CD4-positive, alpha-beta T cell (primary cell): ENCODE measurements at regions not wholly inside any gene's neighbourhood (a gene's known extent, or its start where the extent isn't known, plus 50 kb on each side); places are given as distances from the start of the nearest gene placed in this dataset.

ENCODE experiments used
- ATAC-seq: fragments of 200-7000 bp; cut with Tn5 transposase; one replicate; pipeline ENCODE4 v1.10.0; 2022; ENCODE audit warnings: mild to moderate bottlenecking; ENCODE audit not compliant: poor library complexity
- CTCF ChIA-PET: fragments of 350-600 bp; sonication (Branson Sonifier 250); formaldehyde crosslinking; loops from one replicate; lab custom pipeline; 2021; ENCODE audit warnings: antibody characterized with exemption, inconsistent platforms; lab: Charles Lee
- POLR2A ChIA-PET: fragments of 350-600 bp; sonication (Branson Sonifier 250); formaldehyde crosslinking; loops from one replicate; lab custom pipeline; 2021; ENCODE audit warnings: antibody characterized with exemption, inconsistent platforms; lab: Charles Lee
- DNase-seq, 14 experiments: peaks; one replicate each; pipeline ENCODE4 v3.0.0-alpha.2; 2013 to 2020; ENCODE audit warnings: mixed read lengths in 2 of 14
- H3K27ac ChIP-seq, 2 donors: one replicate each; pipeline versions ENCODE4 v1.5.1 to v1.7.0; 2013; ENCODE audit warnings: low read length in 2 of 2, low read depth in 1 of 2, mild to moderate bottlenecking in 1 of 2
- H3K27me3 ChIP-seq, 2 experiments: 1 replicate in 1 of 2; 2 replicates in 1 of 2; pipeline versions ENCODE4 v1.6.1 to v1.7.0; 2013; ENCODE audit warnings: low read length in 2 of 2, control low read depth in 1 of 2, mild to moderate bottlenecking in 1 of 2, moderate library complexity in 1 of 2; ENCODE audit not compliant: insufficient read depth in 2 of 2, control insufficient read depth in 1 of 2
- H3K36me3 ChIP-seq: one replicate; pipeline ENCODE4 v1.6.1; 2013; ENCODE audit warnings: low read length, control low read depth; ENCODE audit not compliant: insufficient read depth
- H3K4me1 ChIP-seq: one replicate; pipeline ENCODE4 v1.6.1; 2013; ENCODE audit warnings: low read length, control low read depth; ENCODE audit not compliant: insufficient read depth
- H3K4me3 ChIP-seq: one replicate; pipeline ENCODE4 v1.5.1; 2013; ENCODE audit warnings: mild to moderate bottlenecking, low read length, moderate library complexity
- H3K9me3 ChIP-seq, 2 experiments: 1 replicate in 1 of 2; 2 replicates in 1 of 2; pipeline versions ENCODE4 v1.6.1 to v1.7.0; 2013; ENCODE audit warnings: low read length in 2 of 2, mild to moderate bottlenecking in 2 of 2, control low read depth in 1 of 2, moderate library complexity in 1 of 2; ENCODE audit not compliant: control insufficient read depth in 1 of 2, insufficient read depth in 1 of 2
- H3K27ac Mint-ChIP-seq: one replicate; pipeline ENCODE4 v1.8.0; 2020; ENCODE audit warnings: mixed read lengths
- H3K27me3 Mint-ChIP-seq: one replicate; pipeline ENCODE4 v1.8.0; 2021; ENCODE audit warnings: mixed read lengths
- H3K36me3 Mint-ChIP-seq: one replicate; pipeline ENCODE4 v1.8.0; 2021; ENCODE audit warnings: low read depth, mixed read lengths
- H3K4me1 Mint-ChIP-seq: one replicate; pipeline ENCODE4 v1.8.0; 2021; ENCODE audit warnings: low read depth, mixed read lengths
- H3K4me3 Mint-ChIP-seq: one replicate; pipeline ENCODE4 v1.8.0; 2020; ENCODE audit warnings: mild to moderate bottlenecking, mixed read lengths
- H3K9me3 Mint-ChIP-seq: one replicate; pipeline ENCODE4 v1.8.0; 2020; ENCODE audit warnings: mixed read lengths
- CTCF ChIP-seq: fragments of 200-600 bp; IDR thresholded peaks from one replicate; pipeline ENCODE4 v1.8.0; 2022; ENCODE audit warnings: antibody characterized with exemption, mild to moderate bottlenecking
- intact Hi-C, 2 experiments: fragments of 100-400 bp; cut with DNase I in 1 of 2; cut with micrococcal nuclease in 1 of 2; formaldehyde crosslinking; loops; one replicate each; pipeline versions ENCODE4 v1.15.1 to v1.9.0; 2023 to 2025; cut with DNase I, micrococcal nuclease

GRCh38 chr1:101098327-101098726 lies 72.7 kb upstream of the DPH5 start:
- Histone ChIP-seq H3K27me3 (no peaks in the 10 kb centered on the region), H3K4me1 (no peaks in the 10 kb centered on the region), H3K9me3 (no peaks in the 10 kb centered on the region), H3K36me3 (no peaks in the 10 kb centered on the region), H3K4me3 (no peak overlapping the region), H3K27ac (no peak overlapping the region)
- no peaks in the 10 kb centered on the region for H3K27me3 Mint-ChIP-seq
- intact Hi-C loops = no loop called here
- POLR2A ChIA-PET = no interaction called here
- ATAC-seq (no peak), DNase-seq (no peak)
- TF ChIP-seq CTCF = no peak
- no peaks in the 10 kb centered on the region for H3K36me3 Mint-ChIP-seq
- no peak overlapping the region for H3K4me3 Mint-ChIP-seq
- CTCF ChIA-PET = interaction anchor here (1.6 kb wide), 1 partner anchor 163 kb away, joined by 3 read pairs; no protein-coding TSS in a partner anchor
- H3K9me3 Mint-ChIP-seq = no peaks in the 10 kb centered on the region
- no peak overlapping the region for H3K27ac Mint-ChIP-seq
- H3K4me1 Mint-ChIP-seq = no peaks in the 10 kb centered on the region

- Mint-ChIP-seq H3K36me3 (peaks cover 5% of the 10 kb centered on the region), H3K9me3 (no peaks in the 10 kb centered on the region), H3K27ac (no peak overlapping the region), H3K4me3 (no peak overlapping the region), H3K4me1 (peaks cover 22% of the 10 kb centered on the region), H3K27me3 (no peaks in the 10 kb centered on the region)
- ATAC-seq (no peak), DNase-seq (no peak)
- no peaks in the 10 kb centered on the region for H3K4me1 ChIP-seq
- H3K4me3 ChIP-seq = no peak overlapping the region
- POLR2A ChIA-PET = interaction anchor here (0.7 to 1.0 kb wide), 3 partner anchors 14 to 131 kb away, joined by 3 to 6 read pairs (median 3); no protein-coding TSS in a partner anchor
- H3K9me3 ChIP-seq = no peaks in the 10 kb centered on the region
- no peaks in the 10 kb centered on the region for H3K27me3 ChIP-seq
- intact Hi-C loops = no loop called here
- CTCF ChIA-PET = interaction anchor here (1.2 to 2.5 kb wide), 2 partner anchors 13 to 19 kb away, joined by 3 to 8 read pairs; no protein-coding TSS in a partner anchor
- no peak for TF ChIP-seq CTCF
- H3K36me3 ChIP-seq = no peaks in the 10 kb centered on the region
- no peak overlapping the region for H3K27ac ChIP-seq
Observed at GRCh38 chr1:101089613-101090338, 64.2 kb upstream of the DPH5 start.

GRCh38 chr1:101088431-101088830 lies 62.8 kb upstream of the DPH5 start:
- POLR2A ChIA-PET = interaction anchor here (0.5 kb wide), 1 partner anchor 21 kb away, joined by 3 read pairs; no protein-coding TSS in a partner anchor
- no peaks in the 10 kb centered on the region for H3K27me3 ChIP-seq
- no peaks in the 10 kb centered on the region for H3K36me3 ChIP-seq
- H3K9me3 Mint-ChIP-seq = no peaks in the 10 kb centered on the region
- no peaks in the 10 kb centered on the region for H3K27me3 Mint-ChIP-seq
- H3K27ac ChIP-seq = no peak overlapping the region
- no peaks in the 10 kb centered on the region for H3K9me3 ChIP-seq
- CTCF ChIA-PET = interaction anchor here (0.6 to 2.5 kb wide), 4 partner anchors 13 to 150 kb away, joined by 3 to 8 read pairs (median 4); no protein-coding TSS in a partner anchor
- intact Hi-C loops = no loop called here
- ATAC-seq = no peak
- H3K27ac Mint-ChIP-seq = peak overlapping the region; percentile 40
- no peaks in the 10 kb centered on the region for H3K4me1 ChIP-seq
- no peak for DNase-seq
- H3K4me1 Mint-ChIP-seq = peaks cover 31% of the 10 kb centered on the region
- no peak overlapping the region for H3K4me3 ChIP-seq
- no peak overlapping the region for H3K4me3 Mint-ChIP-seq
- no peak for TF ChIP-seq CTCF
- H3K36me3 Mint-ChIP-seq = peaks cover 5% of the 10 kb centered on the region
